HCT116 (cell line): ENCODE measurements at regions not wholly inside any gene's neighbourhood (a gene's known extent, or its start where the extent isn't known, plus 50 kb on each side); places are given as distances from the start of the nearest gene placed in this dataset.
"Not testable (repeated sequence)": the region's sequence is repeated elsewhere in the genome, so short reads cannot be mapped to it uniquely, and the experiment has no call there.

Experiments used
- ATAC-seq: fragments of 200-7000 bp; cut with Tn5 transposase; 2 replicates; pipeline ENCODE4 v1.9.1; 2020; ENCODE audit warnings: mild to moderate bottlenecking, moderate library complexity
- BruUV-seq: library from RNA; stranded (reverse); fragments of 400-500 nt; replicated peaks from 2 replicates; lab custom pipeline; 2021; lab: Mats Ljungman, UMichigan
- CTCF ChIA-PET: fragments of 300-600 bp; sonication (Branson Sonifier 250); formaldehyde crosslinking; loops from one replicate; lab custom pipeline; 2021; ENCODE audit warnings: antibody characterized with exemption; lab: Charles Lee
- POLR2A ChIA-PET: fragments of 300-600, 350-600 bp; sonication (Branson Sonifier 250); formaldehyde crosslinking; loops from one replicate; lab custom pipeline; 2021; ENCODE audit warnings: antibody characterized with exemption; lab: Charles Lee
- RAD21 ChIA-PET, 2 experiments: fragments of 300-600 bp; sonication (Branson Sonifier 250); formaldehyde crosslinking; loops; one replicate each; lab custom pipeline; 2023; ENCODE audit warnings: low total read pairs in 2 of 2; ENCODE audit not compliant: uncharacterized antibody in 2 of 2, unreplicated experiment in 2 of 2, low non-redundant PET in 1 of 2; lab: Charles Lee
- DNase-seq: peaks from one replicate; pipeline ENCODE4 v3.0.0-alpha.2; 2010; ENCODE audit warnings: low read depth, low spot score
- H2AFZ ChIP-seq: fragments of 200-600 bp; shearing (Covaris generic), sonication (generic); 2 replicates; pipeline ENCODE4 v1.6.1; 2017; ENCODE audit warnings: low read depth, mixed run types, mixed read lengths, antibody characterized with exemption, low read length; ENCODE audit not compliant: poor library complexity, severe bottlenecking
- H3K27ac ChIP-seq: 2 replicates; pipeline ENCODE4 v1.5.1; 2012; ENCODE audit warnings: low read depth, low read length
- H3K27me3 ChIP-seq: fragments of 200-600 bp; sonication (generic); 2 replicates; pipeline ENCODE4 v1.6.1; 2016; ENCODE audit warnings: mixed run types, low read length, mixed read lengths; ENCODE audit not compliant: insufficient read depth
- H3K36me3 ChIP-seq, 2 experiments: fragments of 200-500 bp in 1 of 2; fragments of 200-600 bp in 1 of 2; sonication (Bioruptor generic) in 1 of 2; sonication (generic) in 1 of 2; 2 replicates each; pipeline versions ENCODE4 v1.5.1 to v1.6.1; 2014 to 2016; ENCODE audit warnings: low read length in 2 of 2, inconsistent platforms in 1 of 2, mixed read lengths in 1 of 2, mixed run types in 1 of 2; ENCODE audit not compliant: insufficient read depth in 2 of 2, control insufficient read depth in 1 of 2
- H3K4me1 ChIP-seq, 2 experiments: fragments of 200-600 bp in 1 of 2; sonication (generic) in 1 of 2; 2 replicates each; pipeline versions ENCODE4 v1.5.1 to v1.6.1; 2012 to 2017; ENCODE audit warnings: low read length in 2 of 2, inconsistent platforms in 1 of 2, mild to moderate bottlenecking in 1 of 2, mixed read lengths in 1 of 2, mixed run types in 1 of 2, moderate library complexity in 1 of 2; ENCODE audit not compliant: insufficient read depth in 2 of 2, control insufficient read depth in 1 of 2
- H3K4me2 ChIP-seq: fragments of 200-600 bp; sonication (generic); 2 replicates; pipeline ENCODE4 v1.6.1; 2017; ENCODE audit warnings: mixed run types, low read length, mixed read lengths
- H3K4me3 ChIP-seq, 2 experiments: fragments of 200-600 bp in 1 of 2; sonication (generic) in 1 of 2; replicated peaks in 1 of 2; 2 replicates each; pipeline ENCODE4 v1.5.1; 2011 to 2016; ENCODE audit warnings: low read length in 2 of 2, control low read depth in 1 of 2, low read depth in 1 of 2, mild to moderate bottlenecking in 1 of 2, mixed read lengths in 1 of 2, mixed run types in 1 of 2
- H3K79me2 ChIP-seq: fragments of 200-600 bp; sonication (generic); 2 replicates; pipeline ENCODE4 v1.6.1; 2017; ENCODE audit warnings: mild to moderate bottlenecking, mixed run types, low read length, moderate library complexity, mixed read lengths; ENCODE audit not compliant: insufficient read depth
- H3K9ac ChIP-seq: fragments of 200-600 bp; sonication (generic); 2 replicates; pipeline ENCODE4 v1.6.1; 2016; ENCODE audit warnings: low read length, mixed read lengths
- H3K9me2 ChIP-seq: fragments of 200-600 bp; sonication (generic), shearing (Covaris generic); 2 replicates; pipeline ENCODE4 v1.6.1; 2017; ENCODE audit warnings: mixed run types, mild to moderate bottlenecking, moderate library complexity; ENCODE audit not compliant: insufficient read depth
- H3K9me3 ChIP-seq, 2 experiments: fragments of 200-500 bp in 1 of 2; fragments of 200-600 bp in 1 of 2; sonication (Bioruptor generic) in 1 of 2; sonication (generic) in 1 of 2; 2 replicates each; pipeline ENCODE4 v1.6.1; 2014 to 2017; ENCODE audit warnings: low read length in 2 of 2, mixed read lengths in 2 of 2, inconsistent platforms in 1 of 2, low read depth in 1 of 2, mild to moderate bottlenecking in 1 of 2, mixed run types in 1 of 2, moderate library complexity in 1 of 2; ENCODE audit not compliant: control insufficient read depth in 1 of 2, insufficient read depth in 1 of 2
- H4K20me1 ChIP-seq: fragments of 200-600 bp; sonication (generic), shearing (Covaris generic); 2 replicates; pipeline ENCODE4 v1.6.1; 2017; ENCODE audit warnings: mixed run types, mild to moderate bottlenecking, moderate library complexity; ENCODE audit not compliant: insufficient read depth
- intact Hi-C: fragments of 100-400 bp; cut with micrococcal nuclease; formaldehyde crosslinking; loops from 2 replicates; pipeline ENCODE4 v1.10.0; 2022

DNA sequence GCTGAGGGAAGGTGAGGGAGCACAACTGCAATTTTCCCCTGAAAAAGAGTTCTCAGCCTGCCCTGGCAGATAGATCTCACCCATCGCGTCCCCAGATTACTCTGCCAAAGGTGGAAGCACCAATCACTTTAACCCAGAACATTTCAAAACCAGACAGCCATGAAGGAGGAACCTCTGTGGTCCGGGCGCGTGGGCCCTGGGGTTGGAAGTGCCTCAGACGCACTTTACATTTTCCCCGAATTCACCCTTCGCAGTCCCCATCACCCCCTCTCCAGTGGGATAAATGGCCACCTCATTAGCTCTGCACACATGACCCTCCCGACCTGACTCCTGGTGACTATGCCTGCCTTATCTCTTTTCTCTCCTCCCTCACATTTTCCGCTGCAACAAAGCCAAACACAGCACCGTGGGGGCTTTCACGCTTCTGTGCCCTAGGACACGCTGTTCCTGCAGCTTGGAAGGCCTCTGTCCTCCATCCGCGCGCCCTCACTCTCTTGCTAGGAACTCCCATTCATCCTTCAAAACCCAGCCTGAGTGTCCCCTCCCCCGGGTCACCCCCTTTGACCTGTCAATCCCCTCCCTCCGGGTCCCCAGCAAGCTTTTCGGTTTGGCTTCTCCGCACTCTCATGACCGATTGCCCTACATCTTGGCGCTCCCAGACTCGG is 68.2 kb upstream of the SPDYE9 start:
- H3K9ac ChIP-seq, H3K9me2 ChIP-seq, BruUV-seq, H2AFZ ChIP-seq, H4K20me1 ChIP-seq, H3K4me3 ChIP-seq, H3K9me3 ChIP-seq, DNase-seq, H3K36me3 ChIP-seq, intact Hi-C loops, H3K27me3 ChIP-seq, CTCF ChIA-PET, H3K79me2 ChIP-seq, POLR2A ChIA-PET, ATAC-seq, H3K27ac ChIP-seq, RAD21 ChIA-PET, H3K4me2 ChIP-seq, H3K4me1 ChIP-seq: not testable (repeated sequence)

GRCh38 chr7:73148570-73148969 is 62.7 kb upstream of the SPDYE9 start:
- BruUV-seq, DNase-seq, H3K27me3 ChIP-seq, ATAC-seq, POLR2A ChIA-PET, H3K4me2 ChIP-seq, H3K27ac ChIP-seq, H3K4me3 ChIP-seq, H3K9ac ChIP-seq, CTCF ChIA-PET, H3K79me2 ChIP-seq, H3K9me3 ChIP-seq, H4K20me1 ChIP-seq, intact Hi-C loops, H3K4me1 ChIP-seq, H2AFZ ChIP-seq, RAD21 ChIA-PET, H3K9me2 ChIP-seq, H3K36me3 ChIP-seq: not testable (repeated sequence)

- POLR2A ChIA-PET, H3K4me3 ChIP-seq, RAD21 ChIA-PET: not testable (repeated sequence)
Observed at GRCh38 chr7:73147681-73148080, 61.8 kb upstream of the SPDYE9 start.

GRCh38 chr7:73143993-73144392 is 58.2 kb upstream of the SPDYE9 start:
- H3K9me3 ChIP-seq, H3K79me2 ChIP-seq, H3K9me2 ChIP-seq, CTCF ChIA-PET, H3K27me3 ChIP-seq, RAD21 ChIA-PET, H2AFZ ChIP-seq, H3K4me1 ChIP-seq, BruUV-seq, H3K9ac ChIP-seq, intact Hi-C loops, H3K36me3 ChIP-seq, H3K27ac ChIP-seq, H3K4me2 ChIP-seq, H4K20me1 ChIP-seq, ATAC-seq, H3K4me3 ChIP-seq, POLR2A ChIA-PET, DNase-seq: not testable (repeated sequence)

More at GRCh38 chr7:73147681-73148080, 61.8 kb upstream of the SPDYE9 start:
- intact Hi-C loops, BruUV-seq, H3K79me2 ChIP-seq, H3K9me3 ChIP-seq, H3K4me2 ChIP-seq, H3K4me1 ChIP-seq, H4K20me1 ChIP-seq, DNase-seq, H3K9ac ChIP-seq, H2AFZ ChIP-seq, ATAC-seq, CTCF ChIA-PET, H3K27ac ChIP-seq, H3K36me3 ChIP-seq, H3K27me3 ChIP-seq, H3K9me2 ChIP-seq: not testable (repeated sequence)
